ENCODE measurements at regions not wholly inside any gene's neighbourhood (a gene's known extent, or its start where the extent isn't known, plus 50 kb on each side); places are given as distances from the start of the nearest gene placed in this dataset.

- TF ChIP-seq USF2 (CRISPR knock-in tag; IDR thresholded peaks at IDR 0.05): no peak
- no peak for TF ChIP-seq TEAD1 (CRISPR knock-in tag; IDR thresholded peaks at IDR 0.05)
- no peak for TF ChIP-seq CTCF (IDR thresholded peaks at IDR 0.05)
- TF ChIP-seq ZNF512 (CRISPR knock-in tag; IDR thresholded peaks at IDR 0.05; ENCODE audit: borderline replicate concordance): no peak
- TF ChIP-seq ATF3 (CRISPR knock-in tag; conservative IDR thresholded peaks at IDR 0.05): no peak
- no peak for TF ChIP-seq RELA (CRISPR knock-in tag; IDR thresholded peaks at IDR 0.05; ENCODE audit: borderline replicate concordance)
- TF ChIP-seq SP1 (CRISPR knock-in tag; conservative IDR thresholded peaks at IDR 0.05): no peak
- no peak for TF ChIP-seq MAX (CRISPR knock-in tag; IDR thresholded peaks at IDR 0.05)
Measured at GRCh38 chr5:24916863-24917262, 272.1 kb upstream of the CDH10 start.

Data from WTC11 (cell line).